AG04450 (cell line): ENCODE measurements at regions not wholly inside any gene's neighbourhood (a gene's known extent, or its start where the extent isn't known, plus 50 kb on each side); places are given as distances from the start of the nearest gene placed in this dataset.
A peak's percentile ranks its signal among the peaks of the same experiment; 100 is the strongest.

Experiments used
- CTCF ChIA-PET: fragments of 300-600, 350-600 bp; formaldehyde crosslinking; extraction: SDS; loops from one replicate; lab custom pipeline; 2022; ENCODE audit warnings: antibody characterized with exemption, inconsistent platforms; lab: Charles Lee
- POLR2A ChIA-PET: fragments of 350-600 bp; formaldehyde crosslinking; extraction: SDS; loops from one replicate; lab custom pipeline; 2021; ENCODE audit warnings: antibody characterized with exemption, inconsistent platforms; lab: Yijun Ruan, JAX
- DNase-seq: peaks from one replicate; pipeline ENCODE4 v3.0.0-alpha.2; 2011; ENCODE audit warnings: low read depth, low spot score
- H3K27ac ChIP-seq: one replicate; pipeline ENCODE4 v1.5.1; 2012; ENCODE audit warnings: low read depth, low read length, control low read depth
- H3K27me3 ChIP-seq: one replicate; pipeline ENCODE4 v1.6.0; 2012; ENCODE audit warnings: low read length; ENCODE audit not compliant: control insufficient read depth, insufficient read depth
- H3K4me3 ChIP-seq: 2 replicates; pipeline ENCODE4 v1.5.1; 2011; ENCODE audit warnings: mild to moderate bottlenecking, low read depth, low read length, control low read depth
- H3K9me3 ChIP-seq: 2 replicates; pipeline ENCODE4 v1.5.1; 2012; ENCODE audit warnings: low read length; ENCODE audit not compliant: control insufficient read depth, insufficient read depth
- TF ChIP-seq, protein P1 (sequence below): IDR thresholded peaks from 2 replicates; pipeline ENCODE4 v1.5.1; 2011; ENCODE audit warnings: low read depth, low read length, control low read depth, inconsistent platforms

DNA sequence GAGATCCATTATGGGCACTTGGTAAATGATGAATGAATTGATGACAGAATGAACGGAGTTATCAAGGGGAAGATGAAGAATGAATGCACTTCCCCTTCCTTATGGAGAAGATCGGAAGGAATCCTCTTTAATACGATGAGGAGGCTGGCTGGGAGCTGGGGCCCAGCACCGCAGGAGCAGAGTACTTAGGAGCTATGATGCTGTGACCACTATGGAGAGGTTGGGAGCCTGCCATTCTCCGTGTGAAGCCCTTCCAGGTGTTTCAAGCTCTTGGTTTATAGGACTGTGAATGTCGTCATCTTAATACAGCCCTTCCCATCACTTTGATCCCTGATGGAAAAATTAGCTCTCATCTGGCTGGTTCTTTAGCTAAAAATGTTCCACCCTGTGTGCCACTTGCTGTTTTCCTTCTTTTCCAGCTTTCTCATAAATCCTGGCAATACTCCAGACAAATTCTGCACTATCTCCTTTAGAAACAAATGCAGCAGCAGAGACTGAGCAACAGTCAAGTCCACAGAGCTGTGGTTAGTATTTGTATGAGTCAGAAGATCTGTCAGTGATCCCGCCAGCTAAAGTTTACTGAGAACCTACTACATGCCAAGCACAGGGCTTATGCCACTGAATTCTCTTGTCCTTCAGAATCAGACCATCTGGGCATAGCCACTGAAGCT lies 263.1 kb upstream of the CRY1 start:
- H3K9me3 ChIP-seq: no peaks in the 10 kb centered on the region
- DNase-seq: peak; percentile 76

DNA sequence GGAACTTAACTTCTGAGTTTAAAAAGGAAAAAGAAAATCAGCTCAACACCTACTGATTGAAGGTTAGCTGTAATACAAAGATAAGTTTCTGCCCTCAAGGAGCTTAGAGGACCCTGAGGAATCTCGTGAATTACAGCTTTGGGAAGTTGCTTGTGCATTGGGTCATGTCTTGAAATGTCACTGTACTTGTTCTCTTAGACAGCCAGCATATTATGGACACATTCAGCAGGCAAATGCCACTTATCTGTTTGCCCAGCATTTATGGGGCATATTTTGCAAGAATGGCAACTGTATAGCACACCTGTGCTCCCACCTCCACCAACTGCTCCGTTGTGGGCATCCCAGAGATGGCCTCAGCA lies 263.6 kb upstream of the CRY1 start:
- Histone ChIP-seq H3K27ac (no peak overlapping the region), H3K27me3 (no peaks in the 10 kb centered on the region), H3K4me3 (no peak overlapping the region), H3K9me3 (no peaks in the 10 kb centered on the region)
- TF ChIP-seq, protein P1, sequence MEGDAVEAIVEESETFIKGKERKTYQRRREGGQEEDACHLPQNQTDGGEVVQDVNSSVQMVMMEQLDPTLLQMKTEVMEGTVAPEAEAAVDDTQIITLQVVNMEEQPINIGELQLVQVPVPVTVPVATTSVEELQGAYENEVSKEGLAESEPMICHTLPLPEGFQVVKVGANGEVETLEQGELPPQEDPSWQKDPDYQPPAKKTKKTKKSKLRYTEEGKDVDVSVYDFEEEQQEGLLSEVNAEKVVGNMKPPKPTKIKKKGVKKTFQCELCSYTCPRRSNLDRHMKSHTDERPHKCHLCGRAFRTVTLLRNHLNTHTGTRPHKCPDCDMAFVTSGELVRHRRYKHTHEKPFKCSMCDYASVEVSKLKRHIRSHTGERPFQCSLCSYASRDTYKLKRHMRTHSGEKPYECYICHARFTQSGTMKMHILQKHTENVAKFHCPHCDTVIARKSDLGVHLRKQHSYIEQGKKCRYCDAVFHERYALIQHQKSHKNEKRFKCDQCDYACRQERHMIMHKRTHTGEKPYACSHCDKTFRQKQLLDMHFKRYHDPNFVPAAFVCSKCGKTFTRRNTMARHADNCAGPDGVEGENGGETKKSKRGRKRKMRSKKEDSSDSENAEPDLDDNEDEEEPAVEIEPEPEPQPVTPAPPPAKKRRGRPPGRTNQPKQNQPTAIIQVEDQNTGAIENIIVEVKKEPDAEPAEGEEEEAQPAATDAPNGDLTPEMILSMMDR: no peak
- CTCF ChIA-PET: interaction anchor here (0.8 to 2.2 kb wide), 5 partner anchors 33 to 254 kb away, joined by 3 to 16 read pairs (median 4); no protein-coding TSS in a partner anchor
- POLR2A ChIA-PET: interaction anchor here (0.9 kb wide), 1 partner anchor 23 kb away, joined by 3 read pairs; no protein-coding TSS in a partner anchor
- DNase-seq: no peak

More for the DNA sequence above, 263.1 kb upstream of the CRY1 start:
- TF ChIP-seq, protein P1: no peak
- H3K4me3 ChIP-seq: no peak overlapping the region
- CTCF ChIA-PET: interaction anchor here (0.6 to 2.2 kb wide), 6 partner anchors 33 to 255 kb away, joined by 3 to 16 read pairs (median 4); no protein-coding TSS in a partner anchor
- POLR2A ChIA-PET: interaction anchor here (0.6 to 0.9 kb wide), 2 partner anchors 24 to 250 kb away, joined by 3 read pairs; no protein-coding TSS in a partner anchor
- no peak overlapping the region for H3K27ac ChIP-seq
- no peaks in the 10 kb centered on the region for H3K27me3 ChIP-seq

DNA sequence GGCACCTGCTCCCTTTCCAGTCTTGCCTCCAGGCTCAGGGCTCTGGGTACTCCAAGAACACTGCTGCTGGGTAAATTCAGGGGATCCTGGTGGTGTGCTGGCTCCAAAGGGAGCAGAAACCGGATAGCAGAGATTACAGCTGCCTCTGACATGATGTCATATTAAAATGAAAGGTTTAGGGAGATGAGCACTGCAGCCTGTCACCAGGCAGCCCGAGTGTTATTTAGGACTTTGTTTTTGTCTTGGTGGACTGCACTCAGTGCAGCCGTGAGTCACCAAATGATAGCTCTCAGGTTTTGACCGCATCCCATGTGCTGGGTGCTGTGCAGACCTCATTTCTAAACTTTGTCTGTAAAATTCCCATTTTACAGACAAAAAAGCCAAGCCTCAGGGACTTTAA lies 266.0 kb upstream of the CRY1 start:
- TF ChIP-seq, protein P1: no peak
- Histone ChIP-seq H3K9me3 (no peaks in the 10 kb centered on the region), H3K4me3 (no peak overlapping the region), H3K27ac (no peak overlapping the region), H3K27me3 (no peaks in the 10 kb centered on the region)
- ChIA-PET POLR2A (interaction anchor here (0.5 kb wide), 1 partner anchor 981 kb away, joined by 4 read pairs; no protein-coding TSS in a partner anchor), CTCF (interaction anchor here (1.3 to 2.2 kb wide), 2 partner anchors 43 to 228 kb away, joined by 4 to 7 read pairs; no protein-coding TSS in a partner anchor)
- peak; percentile 33 for DNase-seq

DNA sequence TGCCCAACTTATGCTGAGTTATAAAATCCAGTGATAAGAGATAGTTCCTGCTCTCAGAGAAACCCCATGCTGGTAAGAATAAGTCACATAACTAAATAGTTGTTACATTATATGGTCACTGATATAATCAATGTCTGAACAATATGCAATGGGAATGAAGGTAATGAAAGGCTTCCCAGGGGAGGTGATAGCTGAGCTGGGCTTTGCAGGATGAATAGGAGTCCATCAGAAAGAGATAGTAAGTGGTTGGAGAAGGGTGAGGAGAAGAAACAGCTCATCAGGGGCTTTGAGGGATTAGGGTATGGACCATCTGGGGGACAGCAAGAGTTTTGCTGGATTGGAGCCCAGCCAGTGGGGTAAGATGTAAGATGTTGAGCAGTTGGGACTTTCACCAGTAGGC lies 266.7 kb upstream of the CRY1 start:
- ChIA-PET CTCF (interaction anchor here (0.6 to 2.2 kb wide), 4 partner anchors 13 to 228 kb away, joined by 3 to 12 read pairs (median 6); no protein-coding TSS in a partner anchor), POLR2A (interaction anchor here (0.5 kb wide), 1 partner anchor 55 kb away, joined by 3 read pairs; no protein-coding TSS in a partner anchor)
- TF ChIP-seq, protein P1: no peak
- Histone ChIP-seq H3K9me3 (no peaks in the 10 kb centered on the region), H3K4me3 (no peak overlapping the region), H3K27me3 (no peaks in the 10 kb centered on the region), H3K27ac (no peak overlapping the region)
- DNase-seq: no peak

DNA sequence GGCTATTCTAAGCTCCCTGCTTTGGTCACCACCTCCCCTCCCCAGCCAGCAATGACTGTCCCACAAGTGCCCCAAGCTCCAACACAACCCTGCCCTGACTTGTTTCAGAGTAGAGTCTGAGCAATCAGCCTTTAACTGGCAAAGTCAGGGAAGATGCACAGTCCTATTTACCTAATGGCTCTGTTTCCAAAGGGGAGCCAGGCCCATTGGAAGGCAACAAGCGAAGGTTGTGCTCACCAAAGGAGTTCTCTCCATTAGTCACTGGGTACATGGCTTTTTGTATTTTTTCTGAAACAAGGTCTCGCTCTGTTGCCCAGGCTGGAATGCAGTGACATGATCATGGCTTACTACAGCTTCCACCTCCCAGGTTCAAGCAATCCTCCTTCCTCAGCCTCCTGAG lies 267.1 kb upstream of the CRY1 start:
- DNase-seq: no peak
- Histone ChIP-seq H3K9me3 (no peaks in the 10 kb centered on the region), H3K27ac (no peak overlapping the region), H3K4me3 (no peak overlapping the region), H3K27me3 (no peaks in the 10 kb centered on the region)
- TF ChIP-seq, protein P1: no peak
- CTCF ChIA-PET: interaction anchor here (0.6 to 2.2 kb wide), 4 partner anchors 13 to 229 kb away, joined by 3 to 12 read pairs (median 6); no protein-coding TSS in a partner anchor
- POLR2A ChIA-PET: interaction anchor here (0.5 kb wide), 1 partner anchor 54 kb away, joined by 3 read pairs; no protein-coding TSS in a partner anchor
